ENCODE measurements at regions not wholly inside any gene's neighbourhood (a gene's known extent, or its start where the extent isn't known, plus 50 kb on each side); places are given as distances from the start of the nearest gene placed in this dataset.

- no peak for TF ChIP-seq SIN3A (IDR thresholded peaks at IDR 0.05; ENCODE audit: borderline replicate concordance, insufficient read depth, low read length)
- TF ChIP-seq POLR2AphosphoS5 (IDR thresholded peaks at IDR 0.05; ENCODE audit: low read depth, low read length) = no peak
- TF ChIP-seq REST (IDR thresholded peaks at IDR 0.05; ENCODE audit: insufficient read depth in 1 of 2, low read depth in 2 of 2, low read length in 2 of 2) = no peak
- no peak for TF ChIP-seq TAF1 (IDR thresholded peaks at IDR 0.05; ENCODE audit: borderline replicate concordance, insufficient read depth, low read length)
Observed at GRCh38 chr16:64543031-64543430, 578.8 kb downstream of the CDH11 start.

All from PFSK-1 (cell line).